Psoas muscle (tissue), 7 donors: ENCODE measurements at regions not wholly inside any gene's neighbourhood (a gene's known extent, or its start where the extent isn't known, plus 50 kb on each side); places are given as distances from the start of the nearest gene placed in this dataset.

Experiments
- ATAC-seq, 4 donors: fragments of 200-7000 bp; cut with Tn5 transposase; one replicate each; pipeline ENCODE4 v1.9.1; 2020; ENCODE audit warnings: moderate library complexity in 3 of 4, mild to moderate bottlenecking in 2 of 4
- DNase-seq, 2 donors: peaks; one replicate each; pipeline ENCODE4 v3.0.0-alpha.2; 2020
- H3K27ac ChIP-seq: fragments of 200-600 bp; one replicate; pipeline ENCODE4 v1.8.0; 2022
- H3K27me3 ChIP-seq, 3 donors: fragments of 200-600 bp in 1 of 3; one replicate each; pipeline versions ENCODE4 v1.6.1 to v1.8.0; 2013 to 2022; ENCODE audit warnings: low read length in 2 of 3, mild to moderate bottlenecking in 2 of 3, moderate library complexity in 1 of 3; ENCODE audit not compliant: insufficient read depth in 3 of 3
- H3K36me3 ChIP-seq, 2 donors: fragments of 200-600 bp in 1 of 2; one replicate each; pipeline versions ENCODE4 v1.6.1 to v1.8.0; 2013 to 2022; ENCODE audit warnings: low read depth in 1 of 2, mild to moderate bottlenecking in 1 of 2, moderate library complexity in 1 of 2; ENCODE audit not compliant: insufficient read depth in 1 of 2
- H3K4me1 ChIP-seq: fragments of 200-600 bp; one replicate; pipeline ENCODE4 v1.8.0; 2022
- H3K4me3 ChIP-seq: fragments of 200-600 bp; one replicate; pipeline ENCODE4 v1.8.0; 2022; ENCODE audit warnings: mild to moderate bottlenecking
- H3K9me3 ChIP-seq: fragments of 200-600 bp; one replicate; pipeline ENCODE4 v1.8.0; 2022
- CTCF ChIP-seq: fragments of 200-600 bp; IDR thresholded peaks from one replicate; pipeline ENCODE4 v1.8.0; 2022; ENCODE audit warnings: antibody characterized with exemption
- WGBS, 3 donors: extraction: QIAGEN DNeasy Blood & Tissue Kit; methylation state at CpG; one replicate each; pipeline versions ENCODE4 v1.1.6 to v1.1.7; 2013; 5-methylcytosine and 5-hydroxymethylcytosine counted together
- intact Hi-C, 2 donors: fragments of 100-400 bp; cut with DNase I; formaldehyde crosslinking; loops; one replicate each; pipeline versions ENCODE4 v1.11.0 to v1.14.2; 2022
- donor health status: healthy with polysubstance abuse.
- donor health status: DM: no; HTN: no; CAD: no; lungs with moderate emphysema.
- donor health status: Bipolar disorder and iron deficiency.
- donor health status: healthy.
- donor health status: DM: yes; HTN: yes; CAD: no.
- donor health status: DM: no; HTN: no; CAD: no.
- donor health status: DM: yes; HTN: yes; CAD: no.

DNA sequence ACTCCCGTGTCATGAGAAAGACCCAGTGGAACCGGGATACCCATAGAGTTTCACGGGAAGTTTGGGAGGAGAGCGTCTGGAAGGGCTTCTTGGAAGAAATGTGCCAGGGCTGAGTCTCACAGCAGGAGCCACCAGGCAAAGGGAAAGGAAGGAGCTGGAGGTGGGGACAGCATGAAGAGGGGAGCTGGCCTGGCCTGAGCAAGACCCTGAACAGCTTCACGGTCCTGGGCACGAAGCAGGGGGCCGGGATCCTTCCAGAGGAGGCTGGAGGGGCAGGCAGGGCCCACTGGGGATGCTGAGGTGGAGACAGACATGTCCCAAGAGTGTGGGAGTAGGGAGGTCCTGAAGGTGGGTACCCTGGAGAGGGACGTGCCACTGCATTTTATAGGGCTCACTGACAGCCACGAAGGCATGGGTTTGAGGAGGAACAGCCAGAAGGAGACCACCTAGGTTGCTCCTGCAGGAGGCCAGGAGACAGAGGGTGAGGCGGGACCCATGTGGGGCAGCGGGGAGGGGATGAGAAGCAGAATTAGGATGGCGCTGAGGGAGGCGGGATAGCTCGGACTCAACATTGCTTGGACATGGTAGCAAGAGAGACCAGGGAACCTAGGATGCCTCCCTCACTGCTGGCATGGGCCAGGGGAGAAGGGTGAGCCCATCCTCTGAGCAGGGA lies 168.1 kb upstream of the ID2 start:
- no peaks in the 10 kb centered on the region for H3K36me3 ChIP-seq
- no peak for TF ChIP-seq CTCF
- H3K27me3 ChIP-seq = no peaks in the 10 kb centered on the region
- ATAC-seq (no peak), DNase-seq (no peak)
- no peaks in the 10 kb centered on the region for H3K9me3 ChIP-seq
- H3K4me1 ChIP-seq = no peaks in the 10 kb centered on the region
- no peak overlapping the region for H3K4me3 ChIP-seq
- intact Hi-C loops = no loop called here
- WGBS, 3 donors = 89 to 92% (median 90%) methylated on average over 14 of the region's 14 CpGs
- H3K27ac ChIP-seq = no peak overlapping the region

GRCh38 chr2:8514274-8514662 lies 167.6 kb upstream of the ID2 start:
- Histone ChIP-seq H3K4me1 (no peaks in the 10 kb centered on the region), H3K27me3 (no peaks in the 10 kb centered on the region), H3K36me3 (no peaks in the 10 kb centered on the region), H3K9me3 (no peaks in the 10 kb centered on the region), H3K4me3 (no peak overlapping the region), H3K27ac (no peak overlapping the region)
- WGBS, 3 donors = 89 to 93% (median 90%) methylated on average over 4 of the region's 4 CpGs
- TF ChIP-seq CTCF = no peak
- intact Hi-C loops = no loop called here
- DNase-seq (no peak), ATAC-seq (no peak)

- no peaks in the 10 kb centered on the region for H3K4me1 ChIP-seq
- DNase-seq (no peak), ATAC-seq (peak in 1 of 4 donors; percentile 42)
- no peak overlapping the region for H3K27ac ChIP-seq
- intact Hi-C loops = no loop called here
- H3K9me3 ChIP-seq = no peaks in the 10 kb centered on the region
- H3K36me3 ChIP-seq = no peaks in the 10 kb centered on the region
- no peaks in the 10 kb centered on the region for H3K27me3 ChIP-seq
- TF ChIP-seq CTCF = no peak
- H3K4me3 ChIP-seq = no peak overlapping the region
- 56 to 67% (median 56%) methylated on average over 14 of the region's 14 CpGs for WGBS, 3 donors
These were observed 166.8 kb upstream of the ID2 start for GRCh38 chr2:8514796-8515758.

DNA sequence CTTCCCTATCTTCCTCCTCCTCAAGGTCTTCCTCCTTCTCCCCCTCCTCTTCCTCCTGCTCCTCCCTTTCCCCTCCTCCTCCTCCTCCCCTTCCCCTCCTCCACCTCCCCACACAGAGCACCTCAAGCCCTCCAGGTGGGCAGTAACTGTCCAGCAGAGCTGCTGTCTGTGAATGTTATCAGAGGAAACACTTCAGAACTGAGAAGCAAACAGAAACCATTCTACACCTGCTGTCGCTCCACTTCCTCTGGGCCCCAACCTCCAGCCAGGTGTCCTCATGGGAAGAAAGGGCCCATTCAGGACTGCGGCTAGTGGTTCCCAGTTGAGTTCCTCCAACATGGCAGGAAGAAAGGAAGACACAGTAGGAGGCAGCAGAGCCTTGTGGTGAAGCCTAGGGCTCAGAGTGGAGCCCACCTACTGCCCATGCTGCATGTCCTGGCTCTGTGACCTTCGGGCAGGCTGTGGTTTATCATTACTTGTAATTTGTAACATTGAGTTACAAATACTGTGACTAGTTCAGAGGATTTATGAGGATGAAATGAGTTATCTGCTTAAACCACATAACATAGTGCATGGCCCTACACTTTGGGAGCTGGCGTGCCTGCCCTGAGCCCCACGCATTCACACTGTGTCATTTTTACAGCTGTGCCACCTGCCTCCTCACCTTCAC lies 165.9 kb upstream of the ID2 start:
- Histone ChIP-seq H3K9me3 (no peaks in the 10 kb centered on the region), H3K27ac (no peak overlapping the region), H3K4me3 (no peak overlapping the region), H3K4me1 (no peaks in the 10 kb centered on the region), H3K36me3 (no peaks in the 10 kb centered on the region), H3K27me3 (no peaks in the 10 kb centered on the region)
- intact Hi-C loops = no loop called here
- no peak for DNase-seq
- WGBS, 3 donors = 84 to 92% (median 86%) methylated on average over 5 of the region's 5 CpGs
- TF ChIP-seq CTCF = no peak
- ATAC-seq = no peak
